ENCODE measurements at regions not wholly inside any gene's neighbourhood (a gene's known extent, or its start where the extent isn't known, plus 50 kb on each side); places are given as distances from the start of the nearest gene placed in this dataset.

- TF ChIP-seq CHD7 (IDR thresholded peaks at IDR 0.05; ENCODE audit: insufficient replicate concordance, low read length) (no peak), RFX5 (IDR thresholded peaks at IDR 0.05; ENCODE audit: borderline replicate concordance, low read depth, low read length) (no peak), KDM1A (IDR thresholded peaks at IDR 0.05; ENCODE audit: borderline replicate concordance, low read length) (no peak), CTCF (IDR thresholded peaks at IDR 0.05; ENCODE audit: control extremely low read depth in 1 of 3, insufficient read depth in 1 of 3, low read depth in 1 of 3, low read length in 3 of 3) (no peak)
Measured at GRCh38 chr10:23533212-23533611, 94.3 kb downstream of the OTUD1 start (continued).
